D721Med (cell line): ENCODE measurements at regions not wholly inside any gene's neighbourhood (a gene's known extent, or its start where the extent isn't known, plus 50 kb on each side); places are given as distances from the start of the nearest gene placed in this dataset.

Source experiments
- DNase-seq: peaks from one replicate; pipeline ENCODE4 v3.0.0; 2011; ENCODE audit warnings: low spot score; ENCODE audit not compliant: insufficient read length
- FAIRE-seq: peaks from 2 replicates; lab custom pipeline; 2011; peaks lifted over from hg19 to GRCh38; lab: Jason Lieb, UNC
- CTCF ChIP-seq: IDR thresholded peaks from 2 replicates; pipeline ENCODE4 v1.5.1; 2012; ENCODE audit warnings: mild to moderate bottlenecking, control low read depth; ENCODE audit not compliant: insufficient read depth; ENCODE audit errors: missing control alignments

GRCh38 chr5:159402311-159402710, 72.0 kb upstream of the IL12B start:
- TF ChIP-seq CTCF: no peak
- FAIRE-seq (no peak), DNase-seq (no peak)

- FAIRE-seq: no peak
- TF ChIP-seq CTCF: no peak
- no peak for DNase-seq
These were observed 72.6 kb upstream of the IL12B start for GRCh38 chr5:159402856-159403255.

GRCh38 chr5:159403906-159404681, 73.8 kb upstream of the IL12B start:
- FAIRE-seq: no peak
- TF ChIP-seq CTCF: no peak
- DNase-seq: no peak

- FAIRE-seq: no peak
- no peak for DNase-seq
These were observed 75.3 kb upstream of the IL12B start for GRCh38 chr5:159405611-159406031.

GRCh38 chr5:159406571-159406970, 76.3 kb upstream of the IL12B start:
- DNase-seq (no peak), FAIRE-seq (no peak)
- TF ChIP-seq CTCF: no peak

More at GRCh38 chr5:159405611-159406031, 75.3 kb upstream of the IL12B start:
- TF ChIP-seq CTCF: no peak

- DNase-seq: no peak
- FAIRE-seq: no peak
- TF ChIP-seq CTCF: no peak
These were observed 79.5 kb upstream of the IL12B start for GRCh38 chr5:159409801-159410200.

- TF ChIP-seq CTCF: no peak
- DNase-seq (no peak), FAIRE-seq (no peak)
These were observed 80.2 kb upstream of the IL12B start for GRCh38 chr5:159410480-159410879.
